Neural progenitor cell (in vitro differentiated cells): ENCODE measurements at regions not wholly inside any gene's neighbourhood (a gene's known extent, or its start where the extent isn't known, plus 50 kb on each side); places are given as distances from the start of the nearest gene placed in this dataset.

Source experiments
- DNase-seq: peaks from one replicate; pipeline ENCODE4 v3.0.0-alpha.2; 2016; ENCODE audit warnings: low spot score
- H2AFZ ChIP-seq: fragments of 200-600 bp; sonication (generic); replicated peaks from 2 replicates; pipeline ENCODE4 v1.6.1; 2016; ENCODE audit warnings: antibody characterized with exemption
- H3F3A ChIP-seq: fragments of 200-600 bp; sonication (generic); 2 replicates; pipeline ENCODE4 v1.6.1; 2016; ENCODE audit warnings: antibody characterized with exemption, low read depth
- H3K27ac ChIP-seq: fragments of 200-600 bp; sonication (generic); 2 replicates; pipeline ENCODE4 v1.5.1; 2016; ENCODE audit warnings: mild to moderate bottlenecking
- H3K27me3 ChIP-seq: fragments of 200-600 bp; sonication (generic); 2 replicates; pipeline ENCODE4 v1.6.1; 2016; ENCODE audit warnings: mild to moderate bottlenecking, moderate library complexity
- H3K36me3 ChIP-seq: fragments of 200-600 bp; sonication (generic); 2 replicates; pipeline ENCODE4 v1.5.1; 2016
- H3K4me1 ChIP-seq: fragments of 200-600 bp; sonication (generic); 2 replicates; pipeline ENCODE4 v1.6.1; 2016; ENCODE audit warnings: mixed run types
- H3K4me2 ChIP-seq: fragments of 200-600 bp; sonication (generic); 2 replicates; pipeline ENCODE4 v1.6.1; 2016
- H3K4me3 ChIP-seq: fragments of 200-600 bp; sonication (generic); 2 replicates; pipeline ENCODE4 v1.5.1; 2016
- H3K79me2 ChIP-seq: fragments of 200-600 bp; sonication (generic); 2 replicates; pipeline ENCODE4 v1.6.1; 2016; ENCODE audit warnings: low read depth
- H3K9ac ChIP-seq: fragments of 200-600 bp; sonication (generic); 2 replicates; pipeline ENCODE4 v1.6.1; 2016
- H3K9me3 ChIP-seq: fragments of 200-600 bp; sonication (generic); 2 replicates; pipeline ENCODE4 v1.5.1; 2016; ENCODE audit warnings: low read depth
- H4K20me1 ChIP-seq: fragments of 200-600 bp; sonication (generic); 2 replicates; pipeline ENCODE4 v1.6.1; 2016; ENCODE audit warnings: low read depth
- H3K27ac Mint-ChIP-seq: 3 replicates; pipeline ENCODE4 v1.8.0; 2021; ENCODE audit warnings: mixed read lengths
- H3K27me3 Mint-ChIP-seq: 2 replicates; pipeline ENCODE4 v1.8.0; 2022; ENCODE audit warnings: low read depth, mild to moderate bottlenecking, inconsistent platforms, moderate library complexity, mixed read lengths; ENCODE audit not compliant: insufficient read depth
- H3K36me3 Mint-ChIP-seq: 3 replicates; pipeline ENCODE4 v1.8.0; 2021; ENCODE audit warnings: mixed read lengths
- H3K4me1 Mint-ChIP-seq: 3 replicates; pipeline ENCODE4 v1.8.0; 2021; ENCODE audit warnings: mixed read lengths
- H3K4me3 Mint-ChIP-seq: 3 replicates; pipeline ENCODE4 v1.8.0; 2021; ENCODE audit warnings: mild to moderate bottlenecking, moderate library complexity, mixed read lengths
- H3K9me3 Mint-ChIP-seq: 3 replicates; pipeline ENCODE4 v1.8.0; 2020; ENCODE audit warnings: mixed read lengths
- CTCF ChIP-seq: fragments of 200-600 bp; sonication (generic); IDR thresholded peaks from 2 replicates; pipeline ENCODE4 v1.5.1; 2017; ENCODE audit warnings: antibody characterized with exemption, mild to moderate bottlenecking
- EZH2 ChIP-seq: fragments of 200-600 bp; sonication (generic); IDR thresholded peaks from 2 replicates; pipeline ENCODE4 v1.6.1; 2017; ENCODE audit warnings: antibody characterized with exemption, mild to moderate bottlenecking, moderate library complexity
- EZH2phosphoT487 ChIP-seq: fragments of 200-600 bp; sonication (generic); IDR thresholded peaks from 2 replicates; pipeline ENCODE4 v1.6.1; 2017; ENCODE audit warnings: antibody characterized with exemption

- no peak overlapping the region for H3K27ac ChIP-seq
- H3K4me2 ChIP-seq = no peak overlapping the region
- DNase-seq = no peak
- no peaks in the 10 kb centered on the region for H3K4me1 ChIP-seq
- Mint-ChIP-seq H3K36me3 (no peaks in the 10 kb centered on the region), H3K27ac (no peak overlapping the region), H3K4me1 (no peaks in the 10 kb centered on the region), H3K9me3 (no peaks in the 10 kb centered on the region), H3K27me3 (peaks cover 2% of the 10 kb centered on the region), H3K4me3 (no peak overlapping the region)
- no peaks in the 10 kb centered on the region for H3K9me3 ChIP-seq
- H4K20me1 ChIP-seq = no peaks in the 10 kb centered on the region
- H3K27me3 ChIP-seq = no peaks in the 10 kb centered on the region
- H3K79me2 ChIP-seq = no peaks in the 10 kb centered on the region
- no peak overlapping the region for H3K4me3 ChIP-seq
- TF ChIP-seq CTCF = no peak
- TF ChIP-seq EZH2phosphoT487 = no peak
- no peak for TF ChIP-seq EZH2
- H2AFZ ChIP-seq = no peak overlapping the region
- H3K9ac ChIP-seq = no peak overlapping the region
- H3F3A ChIP-seq = no peaks in the 10 kb centered on the region
- no peaks in the 10 kb centered on the region for H3K36me3 ChIP-seq
Observed at GRCh38 chr4:18155067-18156041, 133.8 kb upstream of the LCORL start.

- Histone ChIP-seq H3K4me2 (no peak overlapping the region), H3K4me3 (no peak overlapping the region), H3F3A (no peaks in the 10 kb centered on the region), H3K79me2 (no peaks in the 10 kb centered on the region), H3K36me3 (no peaks in the 10 kb centered on the region), H3K27me3 (no peaks in the 10 kb centered on the region), H4K20me1 (no peaks in the 10 kb centered on the region), H3K4me1 (no peaks in the 10 kb centered on the region), H2AFZ (no peak overlapping the region), H3K27ac (no peak overlapping the region), H3K9me3 (no peaks in the 10 kb centered on the region), H3K9ac (no peak overlapping the region)
- H3K36me3 Mint-ChIP-seq = no peaks in the 10 kb centered on the region
- no peaks in the 10 kb centered on the region for H3K9me3 Mint-ChIP-seq
- no peak overlapping the region for H3K27ac Mint-ChIP-seq
- DNase-seq = no peak
- H3K27me3 Mint-ChIP-seq = no peaks in the 10 kb centered on the region
- no peaks in the 10 kb centered on the region for H3K4me1 Mint-ChIP-seq
- TF ChIP-seq EZH2phosphoT487 (no peak), EZH2 (no peak), CTCF (no peak)
- no peak overlapping the region for H3K4me3 Mint-ChIP-seq
Observed at GRCh38 chr4:18138076-18138665, 116.6 kb upstream of the LCORL start.

GRCh38 chr4:18134111-18134510 lies 112.6 kb upstream of the LCORL start:
- no peak overlapping the region for H3K4me2 ChIP-seq
- H2AFZ ChIP-seq = no peak overlapping the region
- no peaks in the 10 kb centered on the region for H3K9me3 ChIP-seq
- no peaks in the 10 kb centered on the region for H3K4me1 Mint-ChIP-seq
- no peak overlapping the region for H3K4me3 Mint-ChIP-seq
- H4K20me1 ChIP-seq = no peaks in the 10 kb centered on the region
- no peaks in the 10 kb centered on the region for H3K36me3 ChIP-seq
- H3K27ac Mint-ChIP-seq = no peak overlapping the region
- no peak overlapping the region for H3K4me3 ChIP-seq
- H3K27ac ChIP-seq = no peak overlapping the region
- no peak for DNase-seq
- no peak for TF ChIP-seq EZH2phosphoT487
- TF ChIP-seq EZH2 = no peak
- TF ChIP-seq CTCF = no peak
- no peaks in the 10 kb centered on the region for H3K9me3 Mint-ChIP-seq
- no peaks in the 10 kb centered on the region for H3K27me3 Mint-ChIP-seq
- no peaks in the 10 kb centered on the region for H3K79me2 ChIP-seq
- H3K4me1 ChIP-seq = no peaks in the 10 kb centered on the region
- H3F3A ChIP-seq = no peaks in the 10 kb centered on the region
- no peak overlapping the region for H3K9ac ChIP-seq
- H3K27me3 ChIP-seq = no peaks in the 10 kb centered on the region
- H3K36me3 Mint-ChIP-seq = no peaks in the 10 kb centered on the region
